K562 (cell line): ENCODE measurements at regions not wholly inside any gene's neighbourhood (a gene's known extent, or its start where the extent isn't known, plus 50 kb on each side); places are given as distances from the start of the nearest gene placed in this dataset.

Experiments
- BACH1 ChIP-seq: fragments of 200-800 bp; sonication (Bioruptor generic); IDR thresholded peaks from 2 replicates; pipeline ENCODE4 v1.6.1; 2016; ENCODE audit warnings: missing genetic modification characterization, missing compliant biosample characterization
- BCL6 ChIP-seq: fragments of 250-450 bp; sonication (Bioruptor Pico); IDR thresholded peaks from 2 replicates; pipeline ENCODE4 v1.4.0; 2020
- FOXK1 ChIP-seq: sonication (generic); formaldehyde crosslinking; IDR thresholded peaks from 2 replicates; pipeline ENCODE4 v1.8.0; 2022; ENCODE audit warnings: missing genetic modification reagents, mild to moderate bottlenecking, borderline replicate concordance
- KLF6 ChIP-seq: fragments of 250-450 bp; sonication (Bioruptor Pico); IDR thresholded peaks from 2 replicates; pipeline ENCODE4 v1.4.0; 2020; ENCODE audit warnings: mild to moderate bottlenecking, moderate library complexity, borderline replicate concordance
- MXI1 ChIP-seq: IDR thresholded peaks from 2 replicates; pipeline ENCODE4 v1.6.1; 2011; ENCODE audit warnings: low read depth, mild to moderate bottlenecking, improper control_type of control experiment, low read length
- POLR2A ChIP-seq: fragments of 450-650 bp; conservative IDR thresholded peaks from 2 replicates; pipeline ENCODE4 v1.6.1; 2016
- TBP ChIP-seq: optimal IDR thresholded peaks from 2 replicates; pipeline ENCODE3; 2011; ENCODE audit warnings: low read depth, low read length, improper control_type of control experiment
- TOE1 ChIP-seq, 2 experiments: fragments of 450-650 bp in 1 of 2; sonication (generic) in 1 of 2; formaldehyde crosslinking in 1 of 2; IDR thresholded peaks; 2 replicates each; pipeline versions ENCODE4 v1.7.1 to v1.8.0; 2016 to 2022; ENCODE audit warnings: borderline replicate concordance in 2 of 2, mild to moderate bottlenecking in 2 of 2, antibody characterized with exemption in 1 of 2, inconsistent platforms in 1 of 2, low read depth in 1 of 2, missing genetic modification reagents in 1 of 2, moderate library complexity in 1 of 2
- ZFX ChIP-seq: sonication (generic); formaldehyde crosslinking; IDR thresholded peaks from 2 replicates; pipeline ENCODE4 v1.8.0; 2022; ENCODE audit warnings: mild to moderate bottlenecking, missing genetic modification reagents, moderate library complexity
- TF ChIP-seq, protein P1 (sequence below): fragments of 450-650 bp; IDR thresholded peaks from 2 replicates; pipeline ENCODE4 v1.6.1; 2016; ENCODE audit warnings: borderline replicate concordance
- TF ChIP-seq, protein P2 (sequence below): sonication (generic); formaldehyde crosslinking; IDR thresholded peaks from 2 replicates; pipeline ENCODE4 v1.8.1; 2023; ENCODE audit warnings: mild to moderate bottlenecking, missing genetic modification reagents
- TF ChIP-seq, protein P3 (sequence below): sonication (generic); formaldehyde crosslinking; IDR thresholded peaks from 2 replicates; pipeline ENCODE4 v1.8.1; 2023; ENCODE audit warnings: mild to moderate bottlenecking, missing genetic modification reagents, moderate library complexity

DNA sequence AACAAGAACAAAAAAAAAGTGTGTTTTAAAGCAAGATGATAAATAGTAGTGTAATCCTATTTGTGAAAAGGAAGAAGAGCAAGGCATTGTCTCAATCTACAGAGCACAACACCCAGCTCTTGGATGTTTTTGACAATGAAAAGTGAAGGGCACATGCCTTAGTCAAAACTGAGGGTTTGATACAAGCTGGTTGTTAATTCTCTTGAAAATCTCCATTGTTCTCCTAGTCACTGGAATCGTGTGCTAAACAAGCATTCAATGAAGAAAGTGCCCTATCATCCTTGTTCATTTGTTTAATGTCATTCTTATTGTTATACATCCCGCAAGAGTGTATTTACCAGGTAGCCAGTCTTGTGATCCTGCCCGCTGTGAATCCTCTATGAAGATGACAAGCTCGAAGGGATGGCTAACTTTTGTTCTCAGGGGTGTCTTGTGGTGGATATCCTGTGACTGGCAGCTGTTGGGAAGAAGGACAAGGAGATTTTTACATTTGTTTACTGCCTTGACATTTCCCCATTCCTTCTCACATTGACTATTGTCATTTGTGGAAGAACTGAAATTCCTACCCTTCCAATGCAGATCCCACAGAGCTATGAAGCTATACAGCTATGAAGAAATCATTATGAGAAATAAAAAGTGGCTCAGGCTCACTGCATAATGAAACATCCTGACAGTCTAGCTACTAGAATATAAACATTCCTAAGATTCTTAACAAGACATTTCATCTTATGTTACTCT lies 175.9 kb downstream of the VGLL3 start:
- TF ChIP-seq POLR2A (no peak), BCL6 (no peak), MXI1 (no peak), FOXK1 (CRISPR knock-in tag) (no peak), BACH1 (tag) (no peak), TOE1 (IDR thresholded peaks at IDR 0.05; ENCODE audit: borderline replicate concordance) (no peak), TOE1 (CRISPR knock-in tag; IDR thresholded peaks at IDR 0.05; ENCODE audit: borderline replicate concordance, low read depth) (no peak), KLF6 (CRISPR knock-in tag) (no peak), TBP (no peak), ZFX (CRISPR knock-in tag) (no peak)
- TF ChIP-seq, protein P1, sequence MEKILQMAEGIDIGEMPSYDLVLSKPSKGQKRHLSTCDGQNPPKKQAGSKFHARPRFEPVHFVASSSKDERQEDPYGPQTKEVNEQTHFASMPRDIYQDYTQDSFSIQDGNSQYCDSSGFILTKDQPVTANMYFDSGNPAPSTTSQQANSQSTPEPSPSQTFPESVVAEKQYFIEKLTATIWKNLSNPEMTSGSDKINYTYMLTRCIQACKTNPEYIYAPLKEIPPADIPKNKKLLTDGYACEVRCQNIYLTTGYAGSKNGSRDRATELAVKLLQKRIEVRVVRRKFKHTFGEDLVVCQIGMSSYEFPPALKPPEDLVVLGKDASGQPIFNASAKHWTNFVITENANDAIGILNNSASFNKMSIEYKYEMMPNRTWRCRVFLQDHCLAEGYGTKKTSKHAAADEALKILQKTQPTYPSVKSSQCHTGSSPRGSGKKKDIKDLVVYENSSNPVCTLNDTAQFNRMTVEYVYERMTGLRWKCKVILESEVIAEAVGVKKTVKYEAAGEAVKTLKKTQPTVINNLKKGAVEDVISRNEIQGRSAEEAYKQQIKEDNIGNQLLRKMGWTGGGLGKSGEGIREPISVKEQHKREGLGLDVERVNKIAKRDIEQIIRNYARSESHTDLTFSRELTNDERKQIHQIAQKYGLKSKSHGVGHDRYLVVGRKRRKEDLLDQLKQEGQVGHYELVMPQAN, result no peak
- TF ChIP-seq, protein P2, sequence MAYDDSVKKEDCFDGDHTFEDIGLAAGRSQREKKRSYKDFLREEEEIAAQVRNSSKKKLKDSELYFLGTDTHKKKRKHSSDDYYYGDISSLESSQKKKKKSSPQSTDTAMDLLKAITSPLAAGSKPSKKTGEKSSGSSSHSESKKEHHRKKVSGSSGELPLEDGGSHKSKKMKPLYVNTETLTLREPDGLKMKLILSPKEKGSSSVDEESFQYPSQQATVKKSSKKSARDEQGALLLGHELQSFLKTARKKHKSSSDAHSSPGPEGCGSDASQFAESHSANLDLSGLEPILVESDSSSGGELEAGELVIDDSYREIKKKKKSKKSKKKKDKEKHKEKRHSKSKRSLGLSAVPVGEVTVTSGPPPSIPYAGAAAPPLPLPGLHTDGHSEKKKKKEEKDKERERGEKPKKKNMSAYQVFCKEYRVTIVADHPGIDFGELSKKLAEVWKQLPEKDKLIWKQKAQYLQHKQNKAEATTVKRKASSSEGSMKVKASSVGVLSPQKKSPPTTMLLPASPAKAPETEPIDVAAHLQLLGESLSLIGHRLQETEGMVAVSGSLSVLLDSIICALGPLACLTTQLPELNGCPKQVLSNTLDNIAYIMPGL, result no peak
- TF ChIP-seq, protein P3, sequence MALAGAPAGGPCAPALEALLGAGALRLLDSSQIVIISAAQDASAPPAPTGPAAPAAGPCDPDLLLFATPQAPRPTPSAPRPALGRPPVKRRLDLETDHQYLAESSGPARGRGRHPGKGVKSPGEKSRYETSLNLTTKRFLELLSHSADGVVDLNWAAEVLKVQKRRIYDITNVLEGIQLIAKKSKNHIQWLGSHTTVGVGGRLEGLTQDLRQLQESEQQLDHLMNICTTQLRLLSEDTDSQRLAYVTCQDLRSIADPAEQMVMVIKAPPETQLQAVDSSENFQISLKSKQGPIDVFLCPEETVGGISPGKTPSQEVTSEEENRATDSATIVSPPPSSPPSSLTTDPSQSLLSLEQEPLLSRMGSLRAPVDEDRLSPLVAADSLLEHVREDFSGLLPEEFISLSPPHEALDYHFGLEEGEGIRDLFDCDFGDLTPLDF (CRISPR knock-in tag), result no peak
